A172 (cell line): ENCODE measurements at regions not wholly inside any gene's neighbourhood (a gene's known extent, or its start where the extent isn't known, plus 50 kb on each side); places are given as distances from the start of the nearest gene placed in this dataset.
"Not testable (repeated sequence)": the region's sequence is repeated elsewhere in the genome, so short reads cannot be mapped to it uniquely, and the experiment has no call there.

Experiments
- DNase-seq: peaks from one replicate; pipeline ENCODE4 v3.0.0-alpha.2; 2015; ENCODE audit warnings: low spot score

DNA sequence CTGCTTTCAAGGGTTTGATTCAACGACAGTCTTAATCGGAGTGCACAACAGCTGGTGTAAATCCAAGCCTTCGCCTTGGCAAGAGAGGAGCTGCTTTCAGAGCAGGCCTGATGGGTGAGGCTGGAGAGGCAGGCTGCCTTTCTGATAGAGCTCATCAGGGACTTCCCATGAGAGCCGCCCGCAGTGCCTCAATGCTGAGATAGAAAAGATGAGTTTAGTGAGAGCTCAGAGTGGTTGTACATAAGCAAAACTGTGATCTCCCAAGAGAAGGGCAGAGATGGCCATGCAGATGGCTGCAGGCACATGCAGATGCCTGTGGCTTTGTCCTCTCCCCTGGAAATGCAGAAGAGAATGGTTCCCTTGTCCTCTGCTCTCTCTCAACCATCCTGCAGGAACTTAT is 122.1 kb downstream of the ARL4C start:
- DNase-seq: no peak

GRCh38 chr2:234374150-234374508 is 122.8 kb downstream of the ARL4C start:
- no peak for DNase-seq

DNA sequence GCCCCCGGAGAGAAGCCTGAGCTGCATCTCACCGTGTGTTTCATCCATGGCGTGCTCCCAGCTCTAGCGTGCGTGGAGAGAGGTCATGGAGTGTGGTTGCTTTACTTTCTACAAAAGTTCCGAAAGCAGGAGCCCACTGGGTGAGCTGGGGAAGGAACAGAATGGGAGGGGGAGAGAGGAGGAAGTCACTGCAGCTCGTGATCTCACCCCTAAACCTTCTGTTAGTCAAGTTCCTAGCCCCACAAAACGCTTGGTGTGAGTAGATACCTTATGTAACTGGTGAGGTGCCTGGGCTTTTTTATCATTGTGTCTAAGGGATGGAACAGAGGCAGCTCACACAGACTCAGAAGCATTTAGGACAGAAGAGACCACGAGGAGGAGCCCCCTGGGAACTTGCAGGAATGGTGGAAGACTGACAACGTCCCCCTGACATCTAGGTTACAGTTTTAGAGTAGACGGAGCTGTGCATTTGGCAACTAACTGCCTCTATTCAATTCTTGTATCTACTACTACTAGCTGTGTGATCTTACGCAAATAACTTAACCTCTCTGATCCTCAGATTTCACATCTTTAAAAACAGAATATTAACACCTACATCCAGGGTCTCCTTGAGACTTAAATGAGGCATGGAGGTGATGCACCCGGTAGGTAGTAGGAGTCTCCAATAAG is 123.3 kb downstream of the ARL4C start:
- DNase-seq: no peak

- no peak for DNase-seq
Measured at GRCh38 chr2:234373060-234373459, 123.8 kb downstream of the ARL4C start.

GRCh38 chr2:234372506-234372905 is 124.4 kb downstream of the ARL4C start:
- DNase-seq: no peak

DNA sequence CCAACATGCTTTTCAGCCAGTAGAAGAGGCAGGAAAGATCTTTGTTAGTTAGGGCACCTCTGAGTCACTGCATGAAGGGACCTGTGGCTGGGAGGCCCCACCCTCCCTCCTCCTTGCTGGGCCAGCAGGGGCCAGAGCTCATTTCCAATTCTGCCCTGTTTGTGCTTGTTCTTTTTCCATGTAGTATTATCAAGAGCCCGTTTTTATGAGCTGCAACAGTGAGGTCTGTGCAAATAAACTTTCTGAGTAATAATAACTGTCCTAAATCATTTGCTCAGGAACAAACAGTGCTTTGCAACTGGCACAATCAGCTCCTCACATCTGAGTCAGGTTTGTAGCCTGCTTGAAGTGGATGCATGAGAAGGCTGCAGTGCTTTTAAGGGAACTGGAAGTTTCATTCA is 128.0 kb downstream of the ARL4C start:
- DNase-seq: peak; percentile 70

GRCh38 chr2:234366891-234367290 is 130.0 kb downstream of the ARL4C start:
- no peak for DNase-seq

DNA sequence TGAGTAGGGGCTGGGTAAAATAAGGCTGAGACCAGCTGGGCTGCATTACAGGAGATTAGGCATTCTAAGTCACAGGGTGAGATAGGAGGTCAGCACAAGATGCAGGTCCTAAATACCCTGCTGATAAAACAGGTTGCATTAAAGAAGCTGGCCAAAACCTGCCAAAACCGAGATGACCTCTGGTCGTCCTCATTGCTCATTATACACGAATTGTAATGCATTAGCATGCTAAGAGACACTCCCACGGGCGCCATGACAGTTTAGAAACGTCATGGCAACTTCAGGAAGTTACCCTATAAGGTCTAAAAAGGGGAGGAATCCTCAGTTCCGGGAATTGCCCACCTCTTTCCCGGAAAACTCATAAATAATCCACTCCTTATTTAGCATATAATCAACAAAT is 132.2 kb downstream of the ARL4C start:
- DNase-seq: no peak

DNA sequence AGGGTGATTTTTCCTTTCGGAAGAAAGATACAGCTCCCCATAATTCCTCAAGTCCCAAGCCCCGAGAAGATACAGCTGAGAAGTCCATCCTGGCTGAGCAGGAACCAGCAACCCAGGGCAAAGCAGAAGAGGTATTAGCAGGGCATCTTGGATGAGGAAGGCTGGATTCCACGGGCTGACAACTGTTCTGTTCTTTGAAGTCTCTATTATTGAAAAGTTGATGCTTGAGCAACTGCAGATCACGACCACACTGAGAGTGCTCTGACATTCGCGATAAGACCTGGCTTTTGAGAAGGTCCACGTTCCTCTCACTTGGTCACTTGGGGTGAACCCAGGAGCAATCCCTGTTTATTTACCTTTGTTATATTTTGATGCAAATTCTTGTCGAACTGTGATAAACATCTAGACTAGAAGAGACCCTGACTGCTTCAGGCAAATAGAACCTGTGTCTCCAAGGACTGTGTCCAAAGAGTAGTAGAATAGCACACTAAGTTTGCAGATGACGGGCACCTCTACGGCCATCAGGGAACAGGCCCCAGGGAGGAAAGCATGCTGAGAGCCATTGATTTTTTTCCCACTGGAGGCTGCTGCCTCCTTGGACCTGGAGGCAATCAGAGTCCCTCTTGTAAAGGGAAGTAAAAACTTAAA is 133.1 kb downstream of the ARL4C start:
- DNase-seq: peak; percentile 12

- peak; percentile 98 for DNase-seq
Measured at GRCh38 chr2:234363011-234363487, 133.8 kb downstream of the ARL4C start.

GRCh38 chr2:234360313-234360975 is 136.4 kb downstream of the ARL4C start:
- DNase-seq: not testable (repeated sequence)

- no peak for DNase-seq
Measured at GRCh38 chr2:234357666-234358065, 139.2 kb downstream of the ARL4C start.

GRCh38 chr2:234355808-234356365 is 141.0 kb downstream of the ARL4C start:
- no peak for DNase-seq

GRCh38 chr2:234355021-234355720 is 141.7 kb downstream of the ARL4C start:
- DNase-seq: no peak

- no peak for DNase-seq
Measured at GRCh38 chr2:234352270-234352669, 144.6 kb downstream of the ARL4C start.

GRCh38 chr2:234351866-234352265 is 145.0 kb downstream of the ARL4C start:
- not testable (repeated sequence) for DNase-seq

GRCh38 chr2:234348081-234348480 is 148.8 kb downstream of the ARL4C start:
- no peak for DNase-seq

GRCh38 chr2:234345921-234346320 is 151.0 kb downstream of the ARL4C start:
- no peak for DNase-seq

DNA sequence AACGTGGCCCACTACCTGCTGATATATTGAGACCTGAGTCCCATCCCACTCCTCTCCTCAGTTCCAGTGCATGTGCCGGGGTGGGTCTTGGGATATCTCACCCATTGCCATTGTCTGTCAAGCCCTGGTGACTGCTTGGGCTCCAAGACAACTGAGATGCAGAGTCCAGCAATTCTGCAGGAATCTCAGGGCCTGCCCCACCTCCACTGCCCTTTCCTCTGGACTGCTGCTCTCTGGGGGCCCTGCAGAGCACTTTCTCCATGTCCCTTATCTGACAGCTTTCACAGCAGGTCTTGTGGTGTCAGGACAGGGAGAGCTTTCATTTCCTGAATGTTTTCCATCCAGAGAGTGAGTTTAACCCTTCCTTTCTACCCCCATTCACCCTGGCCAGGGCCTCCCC is 152.9 kb downstream of the ARL4C start:
- DNase-seq: no peak

GRCh38 chr2:234343372-234343771 is 153.5 kb downstream of the ARL4C start:
- no peak for DNase-seq

- DNase-seq: no peak
Measured at GRCh38 chr2:234341306-234341985, 155.4 kb downstream of the ARL4C start.

GRCh38 chr2:234339501-234339900 is 157.4 kb downstream of the ARL4C start:
- no peak for DNase-seq
